ENCODE measurements at regions not wholly inside any gene's neighbourhood (a gene's known extent, or its start where the extent isn't known, plus 50 kb on each side); places are given as distances from the start of the nearest gene placed in this dataset.
"Not testable (repeated sequence)": the region's sequence is repeated elsewhere in the genome, so short reads cannot be mapped to it uniquely, and the experiment has no call there.

DNA sequence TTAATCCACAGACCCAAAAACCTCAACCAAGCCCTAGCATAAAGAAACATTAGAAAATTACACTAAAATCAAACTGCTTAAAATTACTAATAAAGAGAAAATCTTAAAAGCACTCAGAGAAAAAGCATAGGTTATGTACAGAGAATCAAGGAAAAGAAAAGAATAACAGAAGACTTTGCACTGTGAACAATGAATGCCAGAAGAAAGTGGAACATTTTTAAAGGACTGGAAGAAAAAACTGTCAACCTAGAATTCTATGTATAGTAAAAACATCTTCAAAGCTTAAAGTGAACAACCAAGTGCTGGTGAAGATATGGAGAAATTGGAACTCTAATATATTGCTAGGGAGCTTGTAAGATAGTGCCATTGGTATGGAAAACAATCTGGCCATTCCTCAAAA lies 82.7 kb upstream of the SLC6A11 start:
- no peak overlapping the region for H3K4me3 ChIP-seq (replicated peaks; ENCODE audit: low read depth, low read length)
- no peak for TF ChIP-seq CTCF (IDR thresholded peaks at IDR 0.05; ENCODE audit: low read depth, low read length, missing control alignments)
- no peak for DNase-seq (ENCODE audit: extremely low read depth, low read depth)

- DNase-seq (ENCODE audit: extremely low read depth, low read depth); H3K4me3 ChIP-seq (replicated peaks; ENCODE audit: low read depth, low read length): not testable (repeated sequence)
These were observed 79.6 kb upstream of the SLC6A11 start for GRCh38 chr3:10736444-10736843.

- no peak for DNase-seq (ENCODE audit: extremely low read depth, low read depth)
- no peak for TF ChIP-seq CTCF (IDR thresholded peaks at IDR 0.05; ENCODE audit: low read depth, low read length, missing control alignments)
- H3K4me3 ChIP-seq (replicated peaks; ENCODE audit: low read depth, low read length): no peak overlapping the region
These were observed 78.2 kb upstream of the SLC6A11 start for GRCh38 chr3:10737785-10738184.

DNA sequence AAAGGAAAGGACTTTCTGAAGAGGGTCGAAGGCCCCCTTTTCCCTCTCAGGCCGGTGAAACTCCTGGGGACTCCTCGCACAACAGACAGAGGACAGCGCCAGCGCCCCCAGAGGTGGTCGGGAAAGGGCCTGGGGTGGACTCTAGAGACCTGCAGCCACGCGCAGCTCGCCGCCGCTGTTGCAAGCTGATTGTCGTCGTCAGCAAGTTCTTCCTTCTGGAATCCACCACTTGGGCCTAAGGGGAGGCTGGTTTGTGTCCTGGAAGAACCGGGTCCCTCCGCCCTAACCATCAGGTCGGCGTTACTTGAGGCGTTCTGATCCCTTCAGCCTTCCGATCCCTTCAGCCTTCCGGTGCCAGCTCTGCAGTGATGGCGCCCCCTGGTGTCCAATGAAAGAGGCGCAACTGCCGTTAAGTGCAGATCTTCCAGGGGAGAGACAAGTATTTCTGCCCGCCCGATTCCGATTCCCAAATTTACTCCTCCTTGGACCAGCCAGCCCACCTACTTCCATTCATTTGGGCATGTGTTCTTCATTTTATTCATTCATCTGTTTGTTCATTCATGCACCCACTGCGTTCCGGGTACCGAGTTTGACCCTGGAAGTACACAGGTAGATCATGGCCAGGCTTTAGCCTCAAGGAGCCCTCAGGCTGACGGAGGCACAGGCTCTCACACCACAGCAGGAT lies 77.2 kb upstream of the SLC6A11 start:
- peak; percentile 93 for TF ChIP-seq CTCF (IDR thresholded peaks at IDR 0.05; ENCODE audit: low read depth, low read length, missing control alignments)
- no peak overlapping the region for H3K4me3 ChIP-seq (replicated peaks; ENCODE audit: low read depth, low read length)
- peak; percentile 19 for DNase-seq (ENCODE audit: extremely low read depth, low read depth)

DNA sequence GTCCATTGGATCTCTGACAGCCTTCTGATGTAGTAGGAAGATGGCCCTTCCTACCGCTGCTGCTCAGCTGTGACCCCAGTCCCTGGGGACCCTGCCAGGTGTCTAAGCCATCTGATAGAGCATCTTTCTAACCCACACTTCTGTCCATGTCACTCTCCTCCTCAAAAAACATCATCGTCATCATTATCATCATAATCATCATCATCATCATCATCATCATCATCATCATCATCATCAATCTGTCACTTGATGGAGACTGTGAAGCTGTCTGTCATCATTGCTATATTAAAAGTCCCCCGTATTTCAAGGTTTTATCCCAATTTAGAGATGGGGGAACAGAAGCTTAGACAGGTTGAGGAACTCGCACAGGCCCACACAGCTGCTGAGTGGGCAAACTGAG lies 75.1 kb upstream of the SLC6A11 start:
- DNase-seq (ENCODE audit: extremely low read depth, low read depth): no peak
- H3K4me3 ChIP-seq (replicated peaks; ENCODE audit: low read depth, low read length): no peak overlapping the region
- TF ChIP-seq CTCF (IDR thresholded peaks at IDR 0.05; ENCODE audit: low read depth, low read length, missing control alignments): no peak

DNA sequence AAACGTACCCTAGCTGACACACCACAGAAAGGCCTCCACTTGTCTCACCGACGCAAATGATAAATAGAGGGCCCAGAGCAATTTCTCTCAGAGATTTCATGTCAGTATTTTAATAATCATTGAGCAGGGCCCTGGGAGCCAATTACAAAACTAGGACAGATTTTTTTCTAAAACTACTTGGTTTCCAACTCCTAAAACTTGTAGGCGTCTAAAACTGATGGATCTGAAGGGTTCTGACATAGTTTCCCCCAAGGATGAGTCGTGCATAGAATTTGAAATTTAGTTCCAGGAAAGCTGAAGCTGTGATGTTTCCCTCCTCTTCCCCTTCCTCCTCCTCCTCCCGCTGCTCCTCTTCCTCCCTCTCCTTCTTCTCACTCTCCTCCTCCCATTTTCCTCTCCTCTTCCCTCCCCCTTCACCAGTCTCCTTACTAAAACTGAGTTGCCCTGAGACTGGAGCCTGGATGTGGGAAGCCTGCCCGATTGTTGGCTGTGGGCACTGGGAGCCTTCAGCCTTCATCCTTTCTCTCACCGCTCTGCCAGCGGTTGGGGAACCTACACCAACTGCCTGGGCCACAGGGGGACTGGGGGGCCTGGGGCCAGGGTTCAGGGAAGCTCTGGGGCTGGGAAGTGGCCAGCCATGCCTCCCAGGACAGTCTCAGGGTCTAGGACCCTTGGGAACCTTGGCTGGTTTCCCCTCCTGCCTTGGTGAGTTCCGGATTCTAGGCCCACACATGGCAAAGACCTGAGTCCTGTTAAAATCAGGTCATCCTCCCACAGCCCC lies 73.9 kb upstream of the SLC6A11 start:
- no peak for DNase-seq (ENCODE audit: extremely low read depth, low read depth)
- no peak for TF ChIP-seq CTCF (IDR thresholded peaks at IDR 0.05; ENCODE audit: low read depth, low read length, missing control alignments)
- no peak overlapping the region for H3K4me3 ChIP-seq (replicated peaks; ENCODE audit: low read depth, low read length)

- DNase-seq (ENCODE audit: extremely low read depth, low read depth): no peak
- TF ChIP-seq CTCF (IDR thresholded peaks at IDR 0.05; ENCODE audit: low read depth, low read length, missing control alignments): no peak
- H3K4me3 ChIP-seq (replicated peaks; ENCODE audit: low read depth, low read length): no peak overlapping the region
These were observed 72.5 kb upstream of the SLC6A11 start for GRCh38 chr3:10743366-10744097.

Data from HFF-Myc (cell line).